Subcutaneous abdominal adipose tissue (tissue), 5 donors: ENCODE measurements at regions not wholly inside any gene's neighbourhood (a gene's known extent, or its start where the extent isn't known, plus 50 kb on each side); places are given as distances from the start of the nearest gene placed in this dataset.

Source experiments
- H3K27ac ChIP-seq: one replicate; pipeline ENCODE4 v1.7.0; 2013; ENCODE audit warnings: low read depth, mild to moderate bottlenecking, inconsistent platforms, low read length, moderate library complexity
- H3K27me3 ChIP-seq, 5 donors: one replicate each; pipeline ENCODE4 v1.7.0; 2013; ENCODE audit warnings: low read length in 5 of 5, inconsistent platforms in 1 of 5; ENCODE audit not compliant: control insufficient read depth in 5 of 5, insufficient read depth in 4 of 5
- H3K36me3 ChIP-seq, 5 donors: one replicate each; pipeline ENCODE4 v1.7.0; 2013; ENCODE audit warnings: low read length in 5 of 5; ENCODE audit not compliant: control insufficient read depth in 5 of 5, insufficient read depth in 5 of 5
- H3K4me1 ChIP-seq, 5 donors: one replicate each; pipeline ENCODE4 v1.7.0; 2013; ENCODE audit warnings: low read length in 5 of 5, mild to moderate bottlenecking in 3 of 5, moderate library complexity in 1 of 5; ENCODE audit not compliant: control insufficient read depth in 5 of 5, insufficient read depth in 5 of 5
- H3K4me3 ChIP-seq, 5 donors: one replicate each; pipeline ENCODE4 v1.7.0; 2013; ENCODE audit warnings: low read length in 5 of 5, low read depth in 1 of 5
- H3K9ac ChIP-seq, 5 donors: one replicate each; pipeline ENCODE4 v1.7.0; 2013; ENCODE audit warnings: low read length in 5 of 5, mild to moderate bottlenecking in 4 of 5, moderate library complexity in 3 of 5
- H3K9me3 ChIP-seq, 5 donors: one replicate each; pipeline ENCODE4 v1.7.0; 2013; ENCODE audit warnings: low read length in 5 of 5; ENCODE audit not compliant: control insufficient read depth in 5 of 5
- donor health status: healthy.
- donor health status: healthy.
- donor health status: healthy.
- donor health status: healthy.
- donor health status: healthy.

- H3K4me1 ChIP-seq = no peaks in the 10 kb centered on the region
- H3K9ac ChIP-seq = no peak overlapping the region
- H3K36me3 ChIP-seq = no peaks in the 10 kb centered on the region
- H3K27ac ChIP-seq = no peak overlapping the region
- no peak overlapping the region for H3K4me3 ChIP-seq
- no peaks in the 10 kb centered on the region for H3K27me3 ChIP-seq
- H3K9me3 ChIP-seq = no peaks in the 10 kb centered on the region
These were observed 58.0 kb upstream of the TRPC4 start for GRCh38 chr13:37927561-37927960.

GRCh38 chr13:37925878-37926473, 56.4 kb upstream of the TRPC4 start:
- Histone ChIP-seq H3K9me3 (no peaks in the 10 kb centered on the region), H3K9ac (no peak overlapping the region), H3K27me3 (no peaks in the 10 kb centered on the region), H3K36me3 (no peaks in the 10 kb centered on the region), H3K4me3 (no peak overlapping the region), H3K27ac (no peak overlapping the region), H3K4me1 (no peaks in the 10 kb centered on the region)

- Histone ChIP-seq H3K27ac (no peak overlapping the region), H3K9ac (no peak overlapping the region), H3K36me3 (no peaks in the 10 kb centered on the region)
These were observed 53.7 kb upstream of the TRPC4 start for GRCh38 chr13:37923236-37923635.

GRCh38 chr13:37919329-37919880, 49.8 kb upstream of the TRPC4 start:
- peak overlapping the region in 2 of 5 donors; percentile 11 to 33 for H3K4me3 ChIP-seq
- no peaks in the 10 kb centered on the region for H3K27me3 ChIP-seq
- H3K9me3 ChIP-seq = peaks cover 0 to 7% (median 3%) of the 10 kb centered on the region in 5 donors
- H3K9ac ChIP-seq = no peak overlapping the region
- H3K4me1 ChIP-seq = peaks cover 0 to 5% (median 0%) of the 10 kb centered on the region in 5 donors
- no peak overlapping the region for H3K27ac ChIP-seq
- H3K36me3 ChIP-seq = no peaks in the 10 kb centered on the region

More at GRCh38 chr13:37923236-37923635, 53.7 kb upstream of the TRPC4 start:
- Histone ChIP-seq H3K4me1 (peaks cover 0 to 5% (median 0%) of the 10 kb centered on the region in 5 donors), H3K9me3 (no peaks in the 10 kb centered on the region), H3K27me3 (no peaks in the 10 kb centered on the region), H3K4me3 (no peak overlapping the region)
